ENCODE measurements at regions not wholly inside any gene's neighbourhood (a gene's known extent, or its start where the extent isn't known, plus 50 kb on each side); places are given as distances from the start of the nearest gene placed in this dataset.

- H3K4me3 ChIP-seq: no peak overlapping the region
- TF ChIP-seq MAX (IDR thresholded peaks at IDR 0.05) (peak; percentile 33; the same call in 1 of the 2 replicates), HOXB5 (CRISPR knock-in tag; IDR thresholded peaks at IDR 0.05) (no peak), RAD21 (conservative IDR thresholded peaks at IDR 0.05 in 1 of 2, IDR thresholded peaks at IDR 0.05 in 1 of 2) (peak in 1 of 2 experiments; percentile 56; a peak in 3 of 5 replicates), KDM5A (IDR thresholded peaks at IDR 0.05) (no peak), MAFK (IDR thresholded peaks at IDR 0.05; ENCODE audit: partially characterized antibody) (peak; percentile 36), SMC3 (IDR thresholded peaks at IDR 0.05) (peak; percentile 46; the same call in 1 of the 3 replicates), BCL3 (IDR thresholded peaks at IDR 0.05) (peak; percentile 89; the same call in 2 of the 3 replicates), NFE2L2 (conservative IDR thresholded peaks at IDR 0.05; ENCODE audit: low read length) (no peak), ZNF302 (CRISPR knock-in tag; IDR thresholded peaks at IDR 0.05) (no peak), USF2 (IDR thresholded peaks at IDR 0.05) (no peak), HOXA7 (CRISPR knock-in tag; IDR thresholded peaks at IDR 0.05) (peak; percentile 33; the same call in 1 of the 2 replicates), PHF8 (IDR thresholded peaks at IDR 0.05; ENCODE audit: borderline replicate concordance, low read depth) (no peak), CEBPB (IDR thresholded peaks at IDR 0.05) (peak; percentile 84 to 88), PBX3 (IDR thresholded peaks at IDR 0.05) (no peak), GATA3 (IDR thresholded peaks at IDR 0.05; ENCODE audit: borderline replicate concordance) (peak; percentile 67; the same call in 1 of the 2 replicates), NR3C1 (IDR thresholded peaks at IDR 0.05) (no peak), EHMT2 (IDR thresholded peaks at IDR 0.05; ENCODE audit: low read depth) (no peak), FOSL2 (IDR thresholded peaks at IDR 0.05) (peak; percentile 69; the same call in 1 of the 2 replicates), FOSL2 (CRISPR knock-in tag; IDR thresholded peaks at IDR 0.05) (peak; percentile 87), BHLHE40 (IDR thresholded peaks at IDR 0.05; ENCODE audit: low read depth, low read length) (no peak), SREBF2 (IDR thresholded peaks at IDR 0.05) (no peak), EP300 (IDR thresholded peaks at IDR 0.05) (peak; percentile 64 to 68; a peak in 3 of 5 replicates), E2F6 (IDR thresholded peaks at IDR 0.05; ENCODE audit: borderline replicate concordance, low read depth) (no peak), JUN (IDR thresholded peaks at IDR 0.05) (peak; percentile 74 to 80; a peak in 3 of 5 replicates), JUNB (IDR thresholded peaks at IDR 0.05) (peak; percentile 90), TFCP2L1 (CRISPR knock-in tag; IDR thresholded peaks at IDR 0.05) (no peak), HEYL (CRISPR knock-in tag; IDR thresholded peaks at IDR 0.05) (no peak), HES2 (IDR thresholded peaks at IDR 0.05) (peak; percentile 75; the same call in 1 of the 2 replicates), HDAC2 (IDR thresholded peaks at IDR 0.05) (no peak), KDM1A (IDR thresholded peaks at IDR 0.05; ENCODE audit: low read depth) (no peak)
- WGBS (ENCODE audit: missing lambda C conversion rate): 47% methylated on average over 2 of the region's 2 CpGs
- H3K27ac ChIP-seq: peak overlapping the region; percentile 87 to 99
- ATAC-seq: peak; percentile 56 to 60; a peak in 5 of 6 replicates
- FAIRE-seq: no peak
- ChIA-PET POLR2A (interaction anchor here (0.7 kb wide), 1 partner anchor 364 kb away, joined by 3 read pairs; no protein-coding TSS in a partner anchor), CTCF (interaction anchor here (0.6 to 2.2 kb wide), 8 partner anchors 23 to 448 kb away, joined by 3 to 9 read pairs (median 3); partner anchors contain the start of gene THBS1)
- DNase-seq (ENCODE audit: low read depth in 1 of 2, low spot score in 1 of 2): peak; percentile 26 to 82
- 0 out of 3 replicates have a peak, but pooled peaks cover 4% of the 10 kb centered on the region for H3K9me3 ChIP-seq
- H3K4me2 ChIP-seq: peak overlapping the region; percentile 19
- peaks cover 58% of the 10 kb centered on the region for H3K4me1 ChIP-seq
These were observed 447.8 kb upstream of the THBS1 start for GRCh38 chr15:39132954-39133600.

Data from A549 (cell line).